ENCODE measurements at regions not wholly inside any gene's neighbourhood (a gene's known extent, or its start where the extent isn't known, plus 50 kb on each side); places are given as distances from the start of the nearest gene placed in this dataset.

DNA sequence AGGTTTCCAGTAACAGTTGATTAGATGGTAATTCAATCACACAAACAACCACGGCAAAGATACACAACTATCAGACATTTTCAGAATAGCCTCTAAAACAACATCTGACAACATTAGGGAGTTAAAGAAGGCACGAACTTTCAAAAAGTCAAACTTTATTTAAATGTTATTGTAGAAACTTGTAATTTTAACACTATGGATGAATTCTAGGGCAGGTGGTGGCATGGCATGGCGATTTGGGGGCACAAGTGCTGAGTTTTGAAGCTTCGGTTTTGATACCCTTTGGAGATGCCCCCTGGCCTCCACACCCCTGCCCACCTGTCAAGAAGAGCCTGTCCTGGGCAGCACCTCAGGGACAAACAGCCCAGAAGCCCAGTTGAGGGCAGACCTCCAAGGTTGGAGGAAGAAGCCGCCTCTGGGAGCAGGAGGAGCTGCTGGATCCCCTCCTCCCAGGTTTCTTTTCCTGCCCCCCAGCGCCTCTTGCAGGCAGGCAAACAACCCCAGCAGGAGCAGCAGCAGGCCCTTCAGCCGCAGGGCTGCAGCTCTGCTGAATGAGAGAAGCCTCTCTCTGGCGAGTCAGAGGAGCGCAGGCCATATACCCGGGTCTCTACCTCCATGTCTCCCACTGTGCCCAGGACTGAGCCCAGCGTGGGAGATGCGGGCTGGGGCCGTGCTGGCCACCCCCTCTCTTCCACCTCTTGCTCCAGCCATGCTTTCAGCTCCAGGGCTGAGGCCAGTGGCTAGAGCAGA lies 102.1 kb upstream of the IGLL5 start:
- 68 to 71% methylated on average over 10 to 13 of the region's 13 CpGs for WGBS, 2 donors
- Histone ChIP-seq H3K27me3 (peaks cover 0 to 3% of the 10 kb centered on the region in 2 donors), H3K27ac (peak overlapping the region in 1 of 4 donors; percentile 3), H3K36me3 (replicated peaks in 1 of 2; ENCODE audit: insufficient read depth in 1 of 2, low read depth in 2 of 2) (no peaks in the 10 kb centered on the region), H3K4me3 (no peak overlapping the region), H3K9me3 (no peaks in the 10 kb centered on the region), H3K4me1 (peaks cover 22% of the 10 kb centered on the region)
- no peak for DNase-seq
- TF ChIP-seq, protein P1, sequence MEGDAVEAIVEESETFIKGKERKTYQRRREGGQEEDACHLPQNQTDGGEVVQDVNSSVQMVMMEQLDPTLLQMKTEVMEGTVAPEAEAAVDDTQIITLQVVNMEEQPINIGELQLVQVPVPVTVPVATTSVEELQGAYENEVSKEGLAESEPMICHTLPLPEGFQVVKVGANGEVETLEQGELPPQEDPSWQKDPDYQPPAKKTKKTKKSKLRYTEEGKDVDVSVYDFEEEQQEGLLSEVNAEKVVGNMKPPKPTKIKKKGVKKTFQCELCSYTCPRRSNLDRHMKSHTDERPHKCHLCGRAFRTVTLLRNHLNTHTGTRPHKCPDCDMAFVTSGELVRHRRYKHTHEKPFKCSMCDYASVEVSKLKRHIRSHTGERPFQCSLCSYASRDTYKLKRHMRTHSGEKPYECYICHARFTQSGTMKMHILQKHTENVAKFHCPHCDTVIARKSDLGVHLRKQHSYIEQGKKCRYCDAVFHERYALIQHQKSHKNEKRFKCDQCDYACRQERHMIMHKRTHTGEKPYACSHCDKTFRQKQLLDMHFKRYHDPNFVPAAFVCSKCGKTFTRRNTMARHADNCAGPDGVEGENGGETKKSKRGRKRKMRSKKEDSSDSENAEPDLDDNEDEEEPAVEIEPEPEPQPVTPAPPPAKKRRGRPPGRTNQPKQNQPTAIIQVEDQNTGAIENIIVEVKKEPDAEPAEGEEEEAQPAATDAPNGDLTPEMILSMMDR (IDR thresholded peaks at IDR 0.05), result no peak
- TF ChIP-seq POLR2A (IDR thresholded peaks at IDR 0.05), result no peak
- intact Hi-C loops (cut with DNase I), result no loop called here
- ATAC-seq, result no peak

- intact Hi-C loops (cut with DNase I), result no loop called here
- 67 to 72% methylated on average over 13 to 18 of the region's 18 CpGs for WGBS, 2 donors
- TF ChIP-seq POLR2A (IDR thresholded peaks at IDR 0.05), result no peak
- TF ChIP-seq, protein P1 (IDR thresholded peaks at IDR 0.05), result no peak
- peaks cover 0 to 3% of the 10 kb centered on the region in 2 donors for H3K27me3 ChIP-seq
- peak overlapping the region in 1 of 4 donors; percentile 49 for H3K27ac ChIP-seq
- ATAC-seq (peak; percentile 25), DNase-seq (no peak)
- no peaks in the 10 kb centered on the region for H3K9me3 ChIP-seq
- H3K4me3 ChIP-seq, result no peak overlapping the region
- H3K4me1 ChIP-seq, result peaks cover 22% of the 10 kb centered on the region
- H3K36me3 ChIP-seq (replicated peaks in 1 of 2; ENCODE audit: insufficient read depth in 1 of 2, low read depth in 2 of 2), result no peaks in the 10 kb centered on the region
These were observed 101.1 kb upstream of the IGLL5 start for GRCh38 chr22:22786301-22787115.

- peaks cover 22% of the 10 kb centered on the region for H3K4me1 ChIP-seq
- TF ChIP-seq, protein P1 (IDR thresholded peaks at IDR 0.05), result no peak
- TF ChIP-seq POLR2A (IDR thresholded peaks at IDR 0.05), result no peak
- DNase-seq (no peak), ATAC-seq (no peak)
- H3K27me3 ChIP-seq, result peaks cover 0 to 3% of the 10 kb centered on the region in 2 donors
- intact Hi-C loops (cut with DNase I), result no loop called here
- H3K27ac ChIP-seq, result peak overlapping the region in 2 of 4 donors; percentile 8 to 49
- no peak overlapping the region for H3K4me3 ChIP-seq
- 80 to 82% methylated on average over 6 of the region's 6 CpGs for WGBS, 2 donors
- no peaks in the 10 kb centered on the region for H3K9me3 ChIP-seq
- no peaks in the 10 kb centered on the region for H3K36me3 ChIP-seq (replicated peaks in 1 of 2; ENCODE audit: insufficient read depth in 1 of 2, low read depth in 2 of 2)
These were observed 100.5 kb upstream of the IGLL5 start for GRCh38 chr22:22787151-22787550.

DNA sequence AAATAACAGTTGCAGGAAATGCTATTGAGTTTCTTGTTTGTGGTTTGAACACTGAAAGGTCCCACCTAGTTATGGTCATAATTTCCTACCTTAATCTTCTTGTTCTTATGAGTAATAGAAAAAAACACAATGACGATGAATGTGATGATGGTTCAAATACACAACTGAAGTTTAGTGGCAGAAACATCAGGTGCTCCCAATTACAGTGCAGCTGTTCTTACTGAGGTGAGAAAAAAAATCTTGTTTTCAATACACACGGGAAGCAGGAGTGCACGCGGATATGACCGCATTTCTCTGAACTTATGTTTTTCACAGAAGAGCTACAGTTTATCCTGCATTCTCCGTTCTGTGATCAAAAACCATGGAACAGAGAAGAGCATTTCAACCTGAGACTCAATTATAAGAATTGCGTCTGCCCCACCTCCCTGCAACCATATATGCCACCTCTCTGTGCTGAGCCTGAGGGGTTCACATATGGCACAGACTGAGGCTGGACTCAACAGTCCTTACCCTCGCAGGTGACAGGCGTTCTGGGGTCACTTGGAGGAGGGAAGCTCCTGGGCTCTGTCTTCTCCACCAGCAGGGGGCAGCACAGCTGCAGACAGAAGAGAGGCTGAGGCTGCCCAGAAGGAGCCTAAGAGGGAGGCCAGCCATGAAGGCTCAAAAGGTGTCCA lies 99.7 kb upstream of the IGLL5 start:
- no peak for TF ChIP-seq POLR2A (IDR thresholded peaks at IDR 0.05)
- TF ChIP-seq, protein P1 (IDR thresholded peaks at IDR 0.05), result peak; percentile 42 to 52 (median 49)
- Histone ChIP-seq H3K9me3 (no peaks in the 10 kb centered on the region), H3K27me3 (peaks cover 0 to 2% of the 10 kb centered on the region in 2 donors), H3K36me3 (replicated peaks in 1 of 2; ENCODE audit: insufficient read depth in 1 of 2, low read depth in 2 of 2) (no peaks in the 10 kb centered on the region), H3K27ac (no peak overlapping the region), H3K4me1 (peaks cover 22% of the 10 kb centered on the region), H3K4me3 (no peak overlapping the region)
- WGBS, 2 donors, result 49 to 56% methylated on average over 9 of the region's 9 CpGs
- intact Hi-C loops (cut with DNase I), result no loop called here
- DNase-seq, result peak; percentile 47 to 66 (median 53)
- no peak for ATAC-seq
